ENCODE measurements at regions not wholly inside any gene's neighbourhood (a gene's known extent, or its start where the extent isn't known, plus 50 kb on each side); places are given as distances from the start of the nearest gene placed in this dataset.

- H3K9me3 ChIP-seq = no peaks in the 10 kb centered on the region
- no peak overlapping the region for H3K4me3 ChIP-seq
- intact Hi-C loops (cut with DNase I; ENCODE audit: low total_unique reads) = no loop called here
- no peak for DNase-seq
- H3K4me1 ChIP-seq = no peaks in the 10 kb centered on the region
- no peaks in the 10 kb centered on the region for H3K36me3 ChIP-seq
- H3K27ac ChIP-seq = no peak overlapping the region
- WGBS, 5 donors = 71 to 84% (median 80%) methylated on average over 16 to 24 of the region's 28 CpGs
- H3K27me3 ChIP-seq (replicated peaks in 1 of 7) = peaks cover 0 to 15% (median 0%) of the 10 kb centered on the region in 7 donors
- no peak for TF ChIP-seq POLR2A (IDR thresholded peaks at IDR 0.05)
- TF ChIP-seq POLR2AphosphoS5 (IDR thresholded peaks at IDR 0.05) = no peak
- no peak for TF ChIP-seq CTCF (IDR thresholded peaks at IDR 0.05 in 8 of 11, conservative IDR thresholded peaks at IDR 0.05 in 3 of 11)
These were observed 131.9 kb upstream of the ALKAL2 start for GRCh38 chr2:419687-420317.

GRCh38 chr2:417662-418061, 129.8 kb upstream of the ALKAL2 start:
- peaks cover 0 to 15% (median 0%) of the 10 kb centered on the region in 7 donors for H3K27me3 ChIP-seq (replicated peaks in 1 of 7)
- no peaks in the 10 kb centered on the region for H3K4me1 ChIP-seq
- TF ChIP-seq CTCF (IDR thresholded peaks at IDR 0.05 in 8 of 11, conservative IDR thresholded peaks at IDR 0.05 in 3 of 11) = no peak
- TF ChIP-seq POLR2A (IDR thresholded peaks at IDR 0.05) = no peak
- no peak for TF ChIP-seq POLR2AphosphoS5 (IDR thresholded peaks at IDR 0.05)
- no peak overlapping the region for H3K27ac ChIP-seq
- WGBS, 5 donors = 67 to 77% (median 70%) methylated on average over 5 of the region's 5 CpGs
- DNase-seq = no peak
- H3K4me3 ChIP-seq = no peak overlapping the region
- H3K36me3 ChIP-seq = no peaks in the 10 kb centered on the region
- intact Hi-C loops (cut with DNase I; ENCODE audit: low total_unique reads) = no loop called here
- no peaks in the 10 kb centered on the region for H3K9me3 ChIP-seq

- Histone ChIP-seq H3K27me3 (replicated peaks in 1 of 7) (peaks cover 0 to 15% (median 0%) of the 10 kb centered on the region in 7 donors), H3K4me3 (no peak overlapping the region), H3K9me3 (no peaks in the 10 kb centered on the region), H3K4me1 (no peaks in the 10 kb centered on the region), H3K27ac (no peak overlapping the region), H3K36me3 (no peaks in the 10 kb centered on the region)
- DNase-seq = no peak
- WGBS, 5 donors = 85 to 98% (median 88%) methylated on average over 3 of the region's 3 CpGs
- TF ChIP-seq POLR2AphosphoS5 (IDR thresholded peaks at IDR 0.05) = no peak
- no peak for TF ChIP-seq POLR2A (IDR thresholded peaks at IDR 0.05)
- no peak for TF ChIP-seq CTCF (IDR thresholded peaks at IDR 0.05 in 8 of 11, conservative IDR thresholded peaks at IDR 0.05 in 3 of 11)
- intact Hi-C loops (cut with DNase I; ENCODE audit: low total_unique reads) = no loop called here
These were observed 129.1 kb upstream of the ALKAL2 start for GRCh38 chr2:417006-417405.

GRCh38 chr2:415986-416610, 128.2 kb upstream of the ALKAL2 start:
- 83 to 91% (median 89%) methylated on average over 12 of the region's 12 CpGs for WGBS, 5 donors
- Histone ChIP-seq H3K4me3 (no peak overlapping the region), H3K36me3 (no peaks in the 10 kb centered on the region), H3K4me1 (no peaks in the 10 kb centered on the region), H3K9me3 (no peaks in the 10 kb centered on the region), H3K27me3 (replicated peaks in 1 of 7) (peaks cover 0 to 15% (median 0%) of the 10 kb centered on the region in 7 donors), H3K27ac (no peak overlapping the region)
- intact Hi-C loops (cut with DNase I; ENCODE audit: low total_unique reads) = no loop called here
- no peak for TF ChIP-seq CTCF (IDR thresholded peaks at IDR 0.05 in 8 of 11, conservative IDR thresholded peaks at IDR 0.05 in 3 of 11)
- no peak for TF ChIP-seq POLR2A (IDR thresholded peaks at IDR 0.05)
- no peak for TF ChIP-seq POLR2AphosphoS5 (IDR thresholded peaks at IDR 0.05)
- no peak for DNase-seq

Data from spleen (tissue), 11 donors.